ENCODE measurements at regions not wholly inside any gene's neighbourhood (a gene's known extent, or its start where the extent isn't known, plus 50 kb on each side); places are given as distances from the start of the nearest gene placed in this dataset.
A peak's percentile ranks its signal among the peaks of the same experiment; 100 is the strongest.

DNA sequence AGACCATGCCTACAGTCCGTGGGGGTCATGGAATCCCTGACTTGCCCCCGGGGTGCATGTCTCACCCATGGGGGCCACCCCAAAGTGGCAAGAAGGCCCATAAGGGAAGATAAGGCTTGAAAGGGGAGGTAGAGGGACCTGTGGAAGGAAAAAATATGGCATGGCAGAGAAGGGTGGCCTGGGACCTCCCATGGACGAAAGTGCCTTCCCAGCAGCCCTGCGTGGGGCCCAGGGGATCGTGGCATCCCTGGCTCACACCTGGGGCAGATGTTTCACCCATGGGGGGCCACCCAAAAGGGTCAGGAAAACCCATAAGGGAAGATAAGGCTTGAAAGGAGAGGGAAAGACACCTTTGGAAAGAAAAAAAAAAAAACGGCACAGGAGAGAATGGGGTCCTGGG is 264.6 kb downstream of the ALG10 start:
- DNase-seq (no peak), ATAC-seq (ENCODE audit: poor library complexity) (no peak)
- intact Hi-C loops (cut with DNase I), result no loop called here

DNA sequence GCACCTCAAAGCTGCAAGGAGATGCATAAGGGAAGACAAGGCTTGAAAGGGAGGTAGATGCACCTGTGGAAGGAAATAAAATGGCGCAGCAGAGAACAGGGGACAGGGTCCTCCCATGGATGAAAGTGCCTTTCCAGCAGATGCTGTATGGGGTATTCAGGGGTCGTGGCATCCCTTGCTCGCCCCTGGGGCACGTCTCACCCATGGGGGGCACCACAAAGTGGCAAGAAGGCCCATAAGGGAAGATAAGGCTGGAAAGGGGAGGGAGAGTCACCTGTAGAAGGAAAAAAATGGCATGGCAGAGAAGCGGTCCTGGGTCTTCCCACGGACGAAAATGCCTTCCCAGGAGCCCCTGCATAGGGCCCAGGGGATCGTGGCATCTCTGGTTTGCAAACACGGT is 265.1 kb downstream of the ALG10 start:
- no peak for ATAC-seq (ENCODE audit: poor library complexity)
- no peak for DNase-seq
- intact Hi-C loops (cut with DNase I), result no loop called here

DNA sequence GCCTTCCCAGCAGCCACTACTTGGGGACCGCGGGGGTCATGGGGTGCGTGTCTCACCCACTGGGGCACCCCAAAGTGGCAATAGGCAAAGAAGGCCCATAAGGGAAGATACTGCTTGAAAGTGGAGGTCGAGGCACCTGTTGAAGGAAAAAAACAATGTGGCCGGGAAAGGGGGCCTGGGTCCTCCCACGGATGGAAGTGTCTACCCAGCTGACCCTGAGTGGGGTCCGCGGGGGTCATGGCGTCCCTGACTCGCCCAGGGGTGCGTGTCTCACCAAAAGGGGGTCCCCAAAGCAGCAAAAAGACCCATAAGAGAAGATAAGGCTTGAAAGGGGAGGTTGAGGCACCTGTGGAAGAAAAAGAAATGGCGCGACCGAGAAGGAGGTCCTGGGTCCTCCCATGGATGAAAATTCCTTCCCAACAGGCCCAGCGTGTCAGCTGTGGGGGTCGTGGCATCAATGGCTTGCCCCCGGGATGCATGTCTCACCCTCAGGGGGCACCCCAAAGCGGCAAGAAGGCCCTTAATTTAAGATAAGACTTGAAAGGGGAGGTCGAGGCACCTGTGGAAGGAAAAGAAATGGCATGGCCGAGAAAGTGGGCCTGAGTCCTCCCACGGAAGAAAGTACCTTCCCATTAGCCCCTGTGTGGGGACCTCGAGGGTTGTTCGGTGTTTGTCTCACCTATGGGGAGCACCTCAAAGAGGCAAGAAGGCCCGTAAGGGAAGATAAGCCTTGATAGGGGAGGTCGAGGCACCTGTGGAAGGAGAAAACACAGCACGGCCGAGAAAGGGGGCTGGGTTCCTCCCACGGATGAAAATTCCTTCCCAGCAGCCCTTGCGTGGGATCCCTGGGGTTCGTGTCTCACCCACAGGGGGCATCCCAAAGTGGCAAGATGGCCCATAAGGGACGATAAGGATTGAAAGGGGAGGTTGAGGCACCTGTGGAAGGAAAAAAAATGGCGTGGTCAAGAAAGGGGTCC is 266.0 kb downstream of the ALG10 start:
- no peak for DNase-seq
- intact Hi-C loops (cut with DNase I), result no loop called here
- ATAC-seq (ENCODE audit: poor library complexity), result no peak

DNA sequence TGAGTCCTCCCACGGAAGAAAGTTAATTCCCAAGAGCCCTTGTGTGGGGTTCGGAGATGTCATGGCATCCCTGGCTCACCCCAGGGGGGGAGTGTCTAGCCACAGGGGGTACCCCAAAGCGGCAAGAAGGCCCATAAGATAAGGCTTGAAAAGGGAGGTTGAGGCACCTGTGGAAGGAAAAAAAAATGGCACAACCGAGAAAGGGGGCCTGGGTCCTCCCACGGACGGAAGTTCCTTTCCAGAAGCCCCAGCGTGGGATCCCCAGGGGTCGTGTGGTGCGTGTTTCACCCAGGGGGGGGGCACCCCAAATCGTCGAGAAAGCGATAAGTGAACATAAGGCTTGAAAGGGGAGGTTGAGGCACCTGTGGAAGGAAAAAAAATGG is 266.7 kb downstream of the ALG10 start:
- DNase-seq (no peak), ATAC-seq (ENCODE audit: poor library complexity) (no peak)
- intact Hi-C loops (cut with DNase I), result no loop called here

DNA sequence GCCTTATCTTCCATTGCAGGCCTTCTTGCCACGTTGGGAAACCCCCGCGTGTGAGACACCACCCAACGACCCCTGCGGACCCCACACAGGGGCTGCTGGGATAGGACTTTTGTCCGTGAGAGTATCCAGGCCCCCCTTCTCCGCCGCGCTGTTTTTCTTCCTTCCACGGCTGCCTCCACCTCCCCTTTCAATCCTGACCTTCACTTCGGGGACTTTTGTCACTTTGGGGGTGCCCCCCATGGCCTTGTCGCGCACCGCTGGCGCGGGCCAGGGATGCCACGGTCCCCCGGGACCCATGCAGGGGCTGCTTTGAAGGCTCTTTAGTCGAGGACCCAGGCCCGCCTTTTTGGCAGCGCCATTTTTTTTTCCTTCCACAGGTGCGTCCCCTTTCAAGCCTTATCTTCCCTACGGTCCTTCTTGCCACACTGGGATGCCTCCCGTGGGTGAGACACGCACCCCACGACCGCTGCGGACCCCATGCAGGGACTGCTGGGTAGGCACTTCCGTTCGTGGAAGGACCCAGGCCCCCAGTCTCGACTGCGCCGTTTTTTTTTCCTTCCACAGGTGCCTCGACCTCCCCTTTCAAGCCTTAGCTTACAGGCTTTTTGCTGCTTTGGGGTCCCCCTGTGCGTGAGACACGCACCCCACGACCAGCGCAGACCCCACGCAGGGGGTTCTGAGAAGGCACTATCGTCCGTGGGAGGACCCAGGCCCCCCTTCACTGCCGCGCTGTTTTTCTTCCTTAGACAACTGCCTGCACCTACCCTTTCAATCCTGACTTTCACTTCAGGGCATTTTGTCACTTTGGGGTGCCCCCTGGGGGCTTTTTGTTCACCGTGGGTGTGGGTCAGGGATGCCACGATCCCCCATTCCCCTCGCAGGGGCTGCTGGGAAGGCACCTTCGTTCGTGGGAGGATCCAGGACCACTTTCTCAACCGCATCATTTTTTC is 267.4 kb downstream of the ALG10 start:
- DNase-seq (no peak), ATAC-seq (ENCODE audit: poor library complexity) (no peak)
- intact Hi-C loops (cut with DNase I), result no loop called here

DNA sequence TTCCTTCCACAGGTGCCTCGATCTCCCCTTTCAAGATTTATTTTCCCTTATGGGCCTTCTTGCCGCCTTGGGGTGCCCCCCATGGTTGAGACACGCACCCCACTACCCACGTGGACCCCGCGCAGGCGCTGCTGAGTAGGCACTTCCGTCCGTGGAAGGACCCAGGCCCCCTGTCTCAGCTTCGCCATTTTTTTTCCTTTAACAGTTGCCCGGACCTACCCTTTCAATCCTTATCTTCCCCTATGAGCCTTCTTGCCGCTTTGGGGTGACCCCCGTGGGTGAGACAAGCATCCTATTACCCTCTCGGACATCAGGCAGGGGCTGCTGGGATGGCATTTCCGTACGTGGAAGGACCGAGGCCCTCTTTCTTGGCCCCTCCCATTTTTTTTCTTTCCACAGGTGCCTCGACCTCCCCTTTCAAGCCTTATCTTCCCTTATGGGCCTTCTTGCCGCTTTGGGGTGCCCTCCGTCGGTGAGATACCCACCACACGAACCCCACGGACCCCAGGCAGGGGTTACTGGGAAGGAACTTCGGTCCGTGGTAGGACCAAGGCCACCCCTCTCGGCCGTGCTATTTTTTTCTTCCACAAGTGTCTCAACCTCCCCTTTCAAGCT is 268.2 kb downstream of the ALG10 start:
- intact Hi-C loops (cut with DNase I), result no loop called here
- ATAC-seq (ENCODE audit: poor library complexity) (no peak), DNase-seq (no peak)

DNA sequence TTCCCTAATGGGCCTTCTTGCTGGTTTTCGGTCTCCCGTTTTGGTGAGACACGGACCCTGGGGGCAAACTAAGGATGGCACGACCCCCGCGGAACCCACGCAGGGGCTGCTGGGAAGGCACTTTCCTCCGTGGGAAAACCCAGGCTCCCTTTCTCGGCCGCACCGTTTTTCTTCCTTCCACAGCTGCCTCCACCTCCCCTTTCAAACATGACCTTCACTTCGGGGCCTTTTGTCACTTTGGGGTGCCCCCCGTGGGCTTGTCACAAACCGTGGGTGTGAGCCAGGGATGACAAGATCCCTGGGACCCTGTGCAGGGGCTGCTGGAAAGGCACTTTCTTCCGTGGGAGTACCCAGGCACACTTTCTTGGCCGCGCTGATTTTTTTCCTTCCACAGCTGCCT is 268.7 kb downstream of the ALG10 start:
- no peak for ATAC-seq (ENCODE audit: poor library complexity)
- intact Hi-C loops (cut with DNase I), result no loop called here
- DNase-seq, result no peak

DNA sequence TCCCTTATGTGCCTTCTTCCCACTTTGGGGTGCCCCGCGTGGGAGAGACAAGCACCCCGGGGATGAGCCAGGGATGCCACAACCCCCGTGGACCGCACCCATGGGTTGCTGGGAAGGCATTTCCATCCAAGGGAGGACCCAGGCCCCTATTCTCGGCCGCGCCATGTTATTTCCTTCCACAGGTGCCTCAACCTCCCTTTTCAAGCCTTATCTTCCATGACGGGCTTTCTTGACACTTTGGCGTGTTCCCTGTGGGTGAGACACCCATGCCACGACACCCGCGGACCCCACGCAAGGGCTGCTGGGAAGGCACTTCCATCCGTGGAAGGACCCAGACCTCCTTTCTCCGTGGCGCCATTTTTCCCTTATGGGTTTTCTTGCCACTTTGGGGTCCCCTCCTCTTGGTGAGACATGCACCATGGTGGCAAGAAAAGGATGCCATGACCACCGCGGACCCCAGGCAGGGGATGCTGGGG is 269.2 kb downstream of the ALG10 start:
- no peak for DNase-seq
- intact Hi-C loops (cut with DNase I), result no loop called here
- no peak for ATAC-seq (ENCODE audit: poor library complexity)

DNA sequence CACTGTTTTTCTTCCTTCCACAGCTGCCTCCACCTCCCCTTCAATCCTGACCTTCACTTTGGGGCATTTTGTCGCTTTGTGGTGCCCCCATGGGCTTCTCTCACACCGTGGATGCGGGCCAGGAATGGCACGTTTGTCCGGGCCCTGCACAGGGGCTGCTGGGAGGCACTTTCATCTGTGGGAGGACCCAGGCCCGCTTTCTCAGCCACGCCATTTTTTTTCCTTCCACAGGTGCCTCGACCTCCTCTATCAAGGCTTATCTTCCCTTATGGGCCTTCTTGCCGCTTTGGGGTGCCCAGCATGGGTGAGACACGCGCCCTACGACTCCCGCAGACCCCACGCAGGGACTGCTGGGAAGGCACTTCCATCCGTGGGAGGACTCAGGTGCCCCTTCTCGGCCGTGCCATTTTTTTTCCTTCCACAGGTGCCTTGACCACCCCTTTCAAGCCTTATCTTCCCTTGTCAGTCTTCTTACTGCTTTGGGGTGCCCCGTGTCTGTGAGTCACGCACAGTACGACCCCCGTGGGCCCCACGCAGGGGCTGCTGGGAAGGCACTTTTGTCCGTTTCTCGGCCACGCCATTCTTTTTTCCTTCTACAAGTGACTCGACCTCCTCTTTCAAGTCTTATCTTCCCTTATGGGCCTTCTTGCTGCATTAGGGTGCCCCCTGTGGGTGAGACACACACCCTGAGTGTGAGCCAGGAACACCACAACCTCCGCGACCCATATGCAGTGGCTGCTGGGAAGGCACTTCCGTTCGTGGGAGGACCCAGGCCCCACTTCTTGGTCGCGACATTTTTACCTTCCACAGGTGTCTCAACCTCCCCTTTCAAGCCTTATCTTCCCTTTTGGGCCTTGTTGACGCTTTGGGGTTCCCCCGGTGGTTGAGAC is 270.7 kb downstream of the ALG10 start:
- ATAC-seq (ENCODE audit: poor library complexity) (no peak), DNase-seq (peak; percentile 17)
- intact Hi-C loops (cut with DNase I), result no loop called here

DNA sequence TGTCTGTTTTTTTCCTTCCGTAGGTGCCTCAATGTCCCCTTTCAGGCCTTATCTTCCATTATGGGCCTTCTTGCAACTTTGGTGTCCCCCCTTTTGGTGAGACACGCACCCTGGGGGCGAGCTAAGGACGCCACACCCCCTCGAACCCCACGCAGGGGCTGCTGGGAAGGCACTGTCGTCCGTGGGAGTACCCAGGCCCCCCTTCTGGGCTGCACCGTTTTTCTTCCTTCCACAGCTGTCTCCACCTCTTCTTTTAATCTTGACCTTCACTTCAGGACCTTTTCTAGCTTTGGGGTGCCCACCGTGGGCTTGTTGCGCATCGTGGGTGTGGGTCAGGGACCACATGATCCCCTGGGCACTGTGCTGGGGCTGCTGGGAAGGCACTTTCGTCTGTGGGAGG is 271.8 kb downstream of the ALG10 start:
- DNase-seq (no peak), ATAC-seq (ENCODE audit: poor library complexity) (no peak)
- intact Hi-C loops (cut with DNase I), result no loop called here

DNA sequence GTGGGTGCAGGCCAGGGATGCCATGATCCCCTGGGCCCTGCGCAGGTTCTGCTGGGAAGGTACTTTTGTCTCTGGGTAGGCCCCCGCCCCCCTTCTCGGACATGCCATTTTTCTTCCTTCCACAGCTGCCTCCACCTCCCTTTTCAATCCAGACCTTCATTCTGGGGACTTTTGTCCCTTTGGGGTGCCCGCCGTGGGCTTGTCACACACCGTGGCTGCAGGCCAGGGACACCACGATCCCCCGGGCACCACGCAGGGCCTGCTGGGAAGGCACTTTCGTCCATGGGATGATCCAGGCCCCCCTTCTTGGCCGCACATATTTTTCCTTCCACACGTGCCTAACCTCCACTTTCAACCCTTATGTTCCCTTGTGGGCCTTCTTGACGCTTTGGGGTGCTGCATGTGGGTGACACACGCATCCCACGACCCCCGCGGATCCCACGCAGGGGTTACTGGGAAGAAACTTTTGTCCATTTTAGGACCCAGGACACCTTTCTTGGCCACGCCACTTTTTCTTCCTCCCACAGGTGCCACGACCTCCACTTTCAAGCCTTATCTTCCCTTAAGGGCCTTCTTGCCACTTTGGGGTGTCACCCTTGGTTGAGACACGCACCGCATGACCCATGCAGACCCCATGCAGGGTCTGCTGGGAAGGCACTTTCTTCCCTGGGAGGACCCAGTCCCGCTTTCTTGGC is 272.5 kb downstream of the ALG10 start:
- intact Hi-C loops (cut with DNase I), result no loop called here
- ATAC-seq (ENCODE audit: poor library complexity) (no peak), DNase-seq (peak; percentile 23)

DNA sequence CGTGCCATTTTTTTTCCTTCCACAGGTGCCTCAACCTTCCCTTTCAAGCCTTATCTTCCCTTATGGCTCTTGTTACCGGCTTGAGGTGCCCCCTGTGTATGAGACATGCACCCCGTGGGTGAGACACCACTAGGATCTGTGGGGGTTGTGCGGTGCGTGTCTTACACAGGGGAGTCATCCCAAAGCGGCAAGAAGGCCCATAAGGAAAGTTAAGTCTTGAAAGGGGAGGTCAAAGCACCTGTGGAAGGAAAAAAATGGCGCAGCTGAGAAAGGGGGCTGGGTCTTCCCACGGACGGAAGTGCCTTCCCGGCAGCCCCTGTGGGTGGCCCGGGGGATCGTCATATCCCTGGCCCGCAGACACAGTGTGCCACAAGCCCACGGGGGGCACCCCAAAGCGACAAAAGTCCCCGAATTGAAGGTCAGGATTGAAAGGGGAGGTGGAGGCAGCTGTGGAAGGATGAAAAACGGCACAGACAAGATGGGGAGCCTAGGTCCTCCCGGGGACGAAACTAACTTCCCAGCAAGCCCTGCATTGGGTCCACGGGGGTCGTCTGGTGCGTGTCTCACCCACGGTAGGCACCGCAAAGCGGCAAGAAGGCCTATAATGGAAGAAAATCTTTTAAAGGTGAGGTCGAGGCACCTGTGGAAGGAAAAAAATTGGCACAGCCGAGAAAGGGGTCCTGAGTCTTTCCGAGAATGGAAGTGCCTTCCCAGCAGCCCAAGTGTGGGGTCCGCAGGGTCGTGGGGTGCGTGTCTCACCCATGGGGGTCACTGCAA is 273.3 kb downstream of the ALG10 start:
- peak; percentile 25 for DNase-seq
- no peak for ATAC-seq (ENCODE audit: poor library complexity)
- intact Hi-C loops (cut with DNase I), result no loop called here

DNA sequence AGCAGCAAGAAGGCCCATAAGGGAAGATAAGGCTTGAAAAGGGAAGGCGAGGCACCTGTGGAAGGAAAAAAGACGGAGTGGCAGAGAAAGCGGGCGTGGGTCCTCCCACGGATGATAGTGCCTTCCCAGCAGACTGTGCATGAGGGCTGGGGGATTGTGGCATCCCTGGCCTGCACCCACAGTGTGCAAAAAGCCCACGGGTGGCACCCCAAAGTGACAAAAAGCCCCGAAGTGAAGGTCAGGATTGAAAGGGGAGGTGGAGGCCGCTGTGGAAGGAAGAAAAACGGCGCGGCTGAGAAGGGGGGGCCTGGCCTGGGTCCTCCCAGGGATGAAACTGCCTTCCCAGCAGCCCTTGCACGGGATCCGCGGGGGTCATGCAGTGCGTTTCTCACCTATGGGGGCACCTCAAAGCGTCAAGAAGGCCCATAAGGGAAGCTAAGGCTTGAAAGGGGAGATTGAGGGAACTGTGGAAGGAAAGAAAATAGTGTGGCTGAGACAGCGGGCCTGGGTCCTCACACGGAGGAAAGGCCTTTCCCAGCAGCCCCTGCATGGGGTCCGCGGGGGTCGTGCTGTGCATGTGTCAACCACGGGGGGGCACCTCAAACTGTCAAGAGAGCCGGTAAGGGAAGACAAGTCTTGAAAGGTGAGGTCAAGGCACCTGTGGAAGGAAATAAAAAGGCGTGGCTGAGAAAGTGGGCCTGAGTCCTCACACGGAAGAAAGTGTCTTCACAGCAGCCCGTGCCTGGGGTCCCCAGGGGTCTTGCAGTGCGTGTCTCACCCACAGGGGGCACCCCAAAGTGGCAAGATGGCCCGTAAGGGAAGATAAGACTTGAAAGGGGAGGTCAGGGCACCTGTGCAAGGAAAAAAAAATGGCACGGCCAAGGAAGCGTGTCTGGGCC is 274.1 kb downstream of the ALG10 start:
- intact Hi-C loops (cut with DNase I), result no loop called here
- DNase-seq, result peak; percentile 23
- no peak for ATAC-seq (ENCODE audit: poor library complexity)

DNA sequence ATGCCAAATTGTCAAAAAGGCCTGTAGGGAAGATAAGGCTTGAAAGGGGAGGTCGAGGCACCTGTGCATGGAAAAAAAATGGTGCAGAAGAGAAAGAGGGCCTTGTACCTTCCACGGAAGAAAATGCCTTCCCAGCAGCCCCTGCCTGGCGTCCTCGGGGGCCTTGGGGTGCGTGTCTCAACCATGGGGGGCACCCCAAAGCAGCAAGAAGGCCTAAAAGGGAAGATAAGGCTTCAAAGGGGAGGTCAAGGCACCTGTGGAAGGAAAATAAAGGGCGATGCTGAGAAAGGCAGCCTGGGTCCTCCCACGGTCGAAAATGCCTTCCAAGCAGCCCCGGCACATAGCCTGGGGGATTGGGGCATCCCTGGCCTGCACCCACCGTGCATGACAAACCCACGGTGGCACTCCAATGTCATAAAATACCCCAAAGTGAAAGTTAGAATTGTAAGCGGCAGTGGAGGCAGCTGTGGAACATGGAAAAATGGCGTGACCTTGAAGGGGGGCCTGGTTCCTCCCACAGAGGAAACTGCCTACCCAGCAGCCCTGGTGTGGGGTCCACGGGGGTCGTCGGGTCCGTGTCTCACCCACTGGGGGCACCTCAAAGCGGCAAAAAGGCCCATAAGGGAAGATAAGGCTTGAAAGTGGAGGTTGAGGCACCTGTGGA is 275.0 kb downstream of the ALG10 start:
- intact Hi-C loops (cut with DNase I), result no loop called here
- DNase-seq, result peak; percentile 5
- no peak for ATAC-seq (ENCODE audit: poor library complexity)

DNA sequence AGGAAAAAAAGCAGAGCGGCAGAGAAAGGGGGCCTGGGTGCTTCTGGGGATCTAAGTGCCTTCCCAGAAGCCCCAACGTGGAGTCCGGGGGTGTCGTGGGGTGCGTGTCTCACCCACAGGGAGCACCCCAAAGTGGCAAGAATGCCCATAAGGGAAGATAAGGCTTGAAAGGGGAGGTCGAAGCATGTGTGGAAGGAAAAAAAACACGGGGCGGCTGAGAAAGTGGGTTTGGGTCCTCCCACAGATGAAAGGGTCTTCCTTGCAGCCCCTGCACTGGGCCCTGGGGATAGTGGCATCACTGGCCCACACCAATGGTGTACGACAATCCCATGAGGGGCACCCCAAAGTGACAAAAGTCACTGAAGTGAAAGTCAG is 275.5 kb downstream of the ALG10 start:
- ATAC-seq (ENCODE audit: poor library complexity), result no peak
- DNase-seq, result peak; percentile 3
- intact Hi-C loops (cut with DNase I), result no loop called here

Data from Right ventricle myocardium superior (tissue), 1 donor.